ENCODE measurements at regions not wholly inside any gene's neighbourhood (a gene's known extent, or its start where the extent isn't known, plus 50 kb on each side); places are given as distances from the start of the nearest gene placed in this dataset.

- DNase-seq (ENCODE audit: extremely low spot score, unreplicated experiment), result no peak
- no peaks in the 10 kb centered on the region for H3K36me3 Mint-ChIP-seq (ENCODE audit: unreplicated experiment)
- H3K27ac Mint-ChIP-seq (ENCODE audit: unreplicated experiment), result no peak overlapping the region
- H3K4me3 Mint-ChIP-seq (ENCODE audit: unreplicated experiment), result no peak overlapping the region
- no peaks in the 10 kb centered on the region for H3K4me1 Mint-ChIP-seq (ENCODE audit: unreplicated experiment)
- peaks cover 3% of the 10 kb centered on the region for H3K9me3 Mint-ChIP-seq (ENCODE audit: unreplicated experiment)
- TF ChIP-seq, protein P1, sequence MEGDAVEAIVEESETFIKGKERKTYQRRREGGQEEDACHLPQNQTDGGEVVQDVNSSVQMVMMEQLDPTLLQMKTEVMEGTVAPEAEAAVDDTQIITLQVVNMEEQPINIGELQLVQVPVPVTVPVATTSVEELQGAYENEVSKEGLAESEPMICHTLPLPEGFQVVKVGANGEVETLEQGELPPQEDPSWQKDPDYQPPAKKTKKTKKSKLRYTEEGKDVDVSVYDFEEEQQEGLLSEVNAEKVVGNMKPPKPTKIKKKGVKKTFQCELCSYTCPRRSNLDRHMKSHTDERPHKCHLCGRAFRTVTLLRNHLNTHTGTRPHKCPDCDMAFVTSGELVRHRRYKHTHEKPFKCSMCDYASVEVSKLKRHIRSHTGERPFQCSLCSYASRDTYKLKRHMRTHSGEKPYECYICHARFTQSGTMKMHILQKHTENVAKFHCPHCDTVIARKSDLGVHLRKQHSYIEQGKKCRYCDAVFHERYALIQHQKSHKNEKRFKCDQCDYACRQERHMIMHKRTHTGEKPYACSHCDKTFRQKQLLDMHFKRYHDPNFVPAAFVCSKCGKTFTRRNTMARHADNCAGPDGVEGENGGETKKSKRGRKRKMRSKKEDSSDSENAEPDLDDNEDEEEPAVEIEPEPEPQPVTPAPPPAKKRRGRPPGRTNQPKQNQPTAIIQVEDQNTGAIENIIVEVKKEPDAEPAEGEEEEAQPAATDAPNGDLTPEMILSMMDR (IDR thresholded peaks at IDR 0.05), result no peak
- no peaks in the 10 kb centered on the region for H3K27me3 Mint-ChIP-seq (ENCODE audit: unreplicated experiment)
These were observed 762.7 kb upstream of the TMEFF2 start for GRCh38 chr2:192957425-192957824.

DNA sequence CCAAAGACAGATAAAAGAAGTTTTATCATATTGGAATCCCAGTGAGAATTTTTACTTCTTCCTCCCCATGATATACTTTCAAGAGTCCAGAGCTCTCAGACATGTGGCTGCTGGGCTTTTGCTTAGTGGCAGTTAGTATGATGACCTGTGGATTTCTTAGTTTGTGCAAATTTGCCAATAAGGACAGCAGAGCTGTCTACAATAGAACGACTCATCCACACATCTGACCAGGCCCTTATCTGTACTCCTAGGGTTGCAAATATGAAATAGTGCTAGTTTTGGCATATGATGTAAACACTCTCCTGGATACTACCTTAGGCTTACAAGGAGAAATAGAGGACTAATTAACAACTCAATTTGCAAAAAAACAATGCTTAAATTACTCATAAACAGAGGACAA is 758.4 kb upstream of the TMEFF2 start:
- TF ChIP-seq, protein P1 (IDR thresholded peaks at IDR 0.05), result no peak
- Mint-ChIP-seq H3K9me3 (ENCODE audit: unreplicated experiment) (no peaks in the 10 kb centered on the region), H3K27me3 (ENCODE audit: unreplicated experiment) (no peaks in the 10 kb centered on the region), H3K36me3 (ENCODE audit: unreplicated experiment) (no peaks in the 10 kb centered on the region), H3K27ac (ENCODE audit: unreplicated experiment) (no peak overlapping the region), H3K4me3 (ENCODE audit: unreplicated experiment) (no peak overlapping the region), H3K4me1 (ENCODE audit: unreplicated experiment) (no peaks in the 10 kb centered on the region)
- no peak for DNase-seq (ENCODE audit: extremely low spot score, unreplicated experiment)

- H3K36me3 Mint-ChIP-seq (ENCODE audit: unreplicated experiment), result no peaks in the 10 kb centered on the region
- no peaks in the 10 kb centered on the region for H3K4me1 Mint-ChIP-seq (ENCODE audit: unreplicated experiment)
- H3K9me3 Mint-ChIP-seq (ENCODE audit: unreplicated experiment), result no peaks in the 10 kb centered on the region
- DNase-seq (ENCODE audit: extremely low spot score, unreplicated experiment), result no peak
- TF ChIP-seq, protein P1 (IDR thresholded peaks at IDR 0.05), result no peak
- no peak overlapping the region for H3K27ac Mint-ChIP-seq (ENCODE audit: unreplicated experiment)
- H3K27me3 Mint-ChIP-seq (ENCODE audit: unreplicated experiment), result peaks cover 1% of the 10 kb centered on the region
- H3K4me3 Mint-ChIP-seq (ENCODE audit: unreplicated experiment), result no peak overlapping the region
These were observed 757.5 kb upstream of the TMEFF2 start for GRCh38 chr2:192952245-192952644.

GRCh38 chr2:192948316-192948715 is 753.6 kb upstream of the TMEFF2 start:
- H3K4me1 Mint-ChIP-seq (ENCODE audit: unreplicated experiment), result no peaks in the 10 kb centered on the region
- TF ChIP-seq, protein P1 (IDR thresholded peaks at IDR 0.05), result no peak
- H3K9me3 Mint-ChIP-seq (ENCODE audit: unreplicated experiment), result peaks cover 7% of the 10 kb centered on the region
- H3K36me3 Mint-ChIP-seq (ENCODE audit: unreplicated experiment), result no peaks in the 10 kb centered on the region
- H3K4me3 Mint-ChIP-seq (ENCODE audit: unreplicated experiment), result no peak overlapping the region
- H3K27ac Mint-ChIP-seq (ENCODE audit: unreplicated experiment), result no peak overlapping the region
- DNase-seq (ENCODE audit: extremely low spot score, unreplicated experiment), result no peak
- peaks cover 4% of the 10 kb centered on the region for H3K27me3 Mint-ChIP-seq (ENCODE audit: unreplicated experiment)

GRCh38 chr2:192947352-192947751 is 752.6 kb upstream of the TMEFF2 start:
- Mint-ChIP-seq H3K36me3 (ENCODE audit: unreplicated experiment) (peaks cover 2% of the 10 kb centered on the region), H3K9me3 (ENCODE audit: unreplicated experiment) (peaks cover 17% of the 10 kb centered on the region), H3K27me3 (ENCODE audit: unreplicated experiment) (peaks cover 4% of the 10 kb centered on the region), H3K4me3 (ENCODE audit: unreplicated experiment) (no peak overlapping the region), H3K4me1 (ENCODE audit: unreplicated experiment) (no peaks in the 10 kb centered on the region), H3K27ac (ENCODE audit: unreplicated experiment) (no peak overlapping the region)
- no peak for DNase-seq (ENCODE audit: extremely low spot score, unreplicated experiment)
- TF ChIP-seq, protein P1 (IDR thresholded peaks at IDR 0.05), result no peak

All from osteocyte (in vitro differentiated cells).